Right lobe of liver (tissue), 4 donors: ENCODE measurements at regions not wholly inside any gene's neighbourhood (a gene's known extent, or its start where the extent isn't known, plus 50 kb on each side); places are given as distances from the start of the nearest gene placed in this dataset.

ENCODE experiments used
- POLR2A ChIP-seq: fragments of 450-650 bp; IDR thresholded peaks from one replicate; pipeline ENCODE4 v1.6.1; 2017; ENCODE audit warnings: antibody characterized with exemption, mild to moderate bottlenecking
- TF ChIP-seq, protein P1 (sequence below), 4 donors: fragments of 200-600 bp in 3 of 4; fragments of 450-650 bp in 1 of 4; IDR thresholded peaks; one replicate each; pipeline versions ENCODE4 v1.5.1 to v1.8.0; 2016 to 2022; ENCODE audit warnings: antibody characterized with exemption in 4 of 4, mild to moderate bottlenecking in 2 of 4
- donor health status: DM: no; HTN: no; CAD: no.
- donor health status: DM: no; HTN: no; CAD: no.
- donor health status: DM: no; HTN: yes; CAD: no.

GRCh38 chr13:54029720-54030119, 1001.1 kb downstream of the OLFM4 start:
- TF ChIP-seq, protein P1, sequence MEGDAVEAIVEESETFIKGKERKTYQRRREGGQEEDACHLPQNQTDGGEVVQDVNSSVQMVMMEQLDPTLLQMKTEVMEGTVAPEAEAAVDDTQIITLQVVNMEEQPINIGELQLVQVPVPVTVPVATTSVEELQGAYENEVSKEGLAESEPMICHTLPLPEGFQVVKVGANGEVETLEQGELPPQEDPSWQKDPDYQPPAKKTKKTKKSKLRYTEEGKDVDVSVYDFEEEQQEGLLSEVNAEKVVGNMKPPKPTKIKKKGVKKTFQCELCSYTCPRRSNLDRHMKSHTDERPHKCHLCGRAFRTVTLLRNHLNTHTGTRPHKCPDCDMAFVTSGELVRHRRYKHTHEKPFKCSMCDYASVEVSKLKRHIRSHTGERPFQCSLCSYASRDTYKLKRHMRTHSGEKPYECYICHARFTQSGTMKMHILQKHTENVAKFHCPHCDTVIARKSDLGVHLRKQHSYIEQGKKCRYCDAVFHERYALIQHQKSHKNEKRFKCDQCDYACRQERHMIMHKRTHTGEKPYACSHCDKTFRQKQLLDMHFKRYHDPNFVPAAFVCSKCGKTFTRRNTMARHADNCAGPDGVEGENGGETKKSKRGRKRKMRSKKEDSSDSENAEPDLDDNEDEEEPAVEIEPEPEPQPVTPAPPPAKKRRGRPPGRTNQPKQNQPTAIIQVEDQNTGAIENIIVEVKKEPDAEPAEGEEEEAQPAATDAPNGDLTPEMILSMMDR (IDR thresholded peaks at IDR 0.05): no peak
- no peak for TF ChIP-seq POLR2A
